Mesenchymal stem cell (in vitro differentiated cells and primary cell): ENCODE measurements at regions not wholly inside any gene's neighbourhood (a gene's known extent, or its start where the extent isn't known, plus 50 kb on each side); places are given as distances from the start of the nearest gene placed in this dataset.

Experiments used
- DNase-seq: peaks from one replicate; pipeline ENCODE4 v3.0.0-alpha.2; 2013
- H2AFZ ChIP-seq: one replicate; pipeline ENCODE4 v1.6.1; 2013; ENCODE audit warnings: low read depth, mild to moderate bottlenecking, control low read depth, inconsistent platforms, low read length, moderate library complexity
- H2AK5ac ChIP-seq: 2 replicates; pipeline ENCODE4 v1.6.1; 2013; ENCODE audit warnings: low read length, moderate library complexity, mild to moderate bottlenecking, inconsistent platforms; ENCODE audit not compliant: severe bottlenecking
- H2BK120ac ChIP-seq: one replicate; pipeline ENCODE4 v1.6.1; 2013; ENCODE audit warnings: low read depth, mild to moderate bottlenecking, inconsistent platforms, low read length, moderate library complexity
- H2BK12ac ChIP-seq, 2 experiments: one replicate each; pipeline ENCODE4 v1.6.1; 2013; ENCODE audit warnings: inconsistent platforms in 2 of 2, low read length in 2 of 2, mild to moderate bottlenecking in 2 of 2, moderate library complexity in 2 of 2, control low read depth in 1 of 2
- H2BK15ac ChIP-seq: one replicate; pipeline ENCODE4 v1.6.1; 2013; ENCODE audit warnings: mild to moderate bottlenecking, low read depth, inconsistent platforms; ENCODE audit not compliant: poor library complexity, severe bottlenecking
- H2BK5ac ChIP-seq: 2 replicates; pipeline ENCODE4 v1.6.1; 2013; ENCODE audit warnings: low read depth, mild to moderate bottlenecking, low read length, control low read depth, inconsistent platforms; ENCODE audit not compliant: poor library complexity, severe bottlenecking
- H3K14ac ChIP-seq, 2 experiments: one replicate each; pipeline ENCODE4 v1.6.1; 2013; ENCODE audit warnings: inconsistent platforms in 2 of 2, low read length in 2 of 2, control low read depth in 1 of 2, mild to moderate bottlenecking in 1 of 2, moderate library complexity in 1 of 2
- H3K18ac ChIP-seq, 2 experiments: one replicate each; pipeline ENCODE4 v1.6.1; 2013; ENCODE audit warnings: inconsistent platforms in 2 of 2, low read length in 2 of 2, control low read depth in 1 of 2, low read depth in 1 of 2, mild to moderate bottlenecking in 1 of 2
- H3K23ac ChIP-seq, 2 experiments: one replicate each; pipeline ENCODE4 v1.6.1; 2013; ENCODE audit warnings: inconsistent platforms in 2 of 2, low read length in 2 of 2, mild to moderate bottlenecking in 2 of 2, moderate library complexity in 2 of 2, control low read depth in 1 of 2
- H3K27ac ChIP-seq: 2 replicates; pipeline ENCODE4 v1.5.1; 2013; ENCODE audit warnings: mild to moderate bottlenecking, moderate library complexity, low read length, control low read depth, inconsistent platforms; ENCODE audit not compliant: poor library complexity, severe bottlenecking
- H3K27me3 ChIP-seq, 2 experiments: 2 replicates each; pipeline versions ENCODE4 v1.6.1 to v1.7.0; 2013; ENCODE audit warnings: low read length in 2 of 2, mild to moderate bottlenecking in 2 of 2, moderate library complexity in 2 of 2, control low read depth in 1 of 2, inconsistent platforms in 1 of 2; ENCODE audit not compliant: control insufficient read depth in 1 of 2, insufficient read depth in 1 of 2
- H3K36me3 ChIP-seq, 2 experiments: 2 replicates each; pipeline versions ENCODE4 v1.6.1 to v1.7.0; 2013; ENCODE audit warnings: low read length in 2 of 2, control low read depth in 1 of 2, inconsistent platforms in 1 of 2, low read depth in 1 of 2, mild to moderate bottlenecking in 1 of 2; ENCODE audit not compliant: insufficient read depth in 2 of 2, control insufficient read depth in 1 of 2
- H3K4ac ChIP-seq, 2 experiments: one replicate each; pipeline ENCODE4 v1.6.1; 2013; ENCODE audit warnings: inconsistent platforms in 2 of 2, low read length in 2 of 2, mild to moderate bottlenecking in 2 of 2, moderate library complexity in 2 of 2, control low read depth in 1 of 2, low read depth in 1 of 2
- H3K4me1 ChIP-seq: 2 replicates; pipeline ENCODE4 v1.6.1; 2013; ENCODE audit warnings: low read depth, low read length, control low read depth; ENCODE audit not compliant: control insufficient read depth, insufficient read depth
- H3K4me2 ChIP-seq: 2 replicates; pipeline ENCODE4 v1.6.1; 2013; ENCODE audit warnings: low read length, mild to moderate bottlenecking, inconsistent platforms; ENCODE audit not compliant: poor library complexity, severe bottlenecking
- H3K4me3 ChIP-seq, 2 experiments: 2 replicates each; pipeline versions ENCODE4 v1.5.1 to v1.7.0; 2013; ENCODE audit warnings: low read length in 2 of 2, mild to moderate bottlenecking in 2 of 2, control low read depth in 1 of 2, low read depth in 1 of 2; ENCODE audit not compliant: insufficient read depth in 1 of 2
- H3K79me1 ChIP-seq: replicated peaks from 2 replicates; pipeline ENCODE4 v1.6.1; 2013; ENCODE audit warnings: mild to moderate bottlenecking, control low read depth, low read length, inconsistent platforms; ENCODE audit not compliant: poor library complexity, severe bottlenecking
- H3K9ac ChIP-seq: 2 replicates; pipeline ENCODE4 v1.7.0; 2013; ENCODE audit warnings: mild to moderate bottlenecking, low read length, moderate library complexity
- H3K9me3 ChIP-seq: 2 replicates; pipeline ENCODE4 v1.7.0; 2013; ENCODE audit warnings: mild to moderate bottlenecking, low read length; ENCODE audit not compliant: control insufficient read depth
- H4K8ac ChIP-seq: one replicate; pipeline ENCODE4 v1.6.1; 2013; ENCODE audit warnings: inconsistent platforms, mild to moderate bottlenecking, low read length, moderate library complexity
- H4K91ac ChIP-seq: one replicate; pipeline ENCODE4 v1.6.1; 2013; ENCODE audit warnings: mild to moderate bottlenecking, low read length, inconsistent platforms
- WGBS: methylation state at CpG from one replicate; pipeline ENCODE4 v1.1.7; 2013; ENCODE audit warnings: mixed read lengths; 5-methylcytosine and 5-hydroxymethylcytosine counted together

DNA sequence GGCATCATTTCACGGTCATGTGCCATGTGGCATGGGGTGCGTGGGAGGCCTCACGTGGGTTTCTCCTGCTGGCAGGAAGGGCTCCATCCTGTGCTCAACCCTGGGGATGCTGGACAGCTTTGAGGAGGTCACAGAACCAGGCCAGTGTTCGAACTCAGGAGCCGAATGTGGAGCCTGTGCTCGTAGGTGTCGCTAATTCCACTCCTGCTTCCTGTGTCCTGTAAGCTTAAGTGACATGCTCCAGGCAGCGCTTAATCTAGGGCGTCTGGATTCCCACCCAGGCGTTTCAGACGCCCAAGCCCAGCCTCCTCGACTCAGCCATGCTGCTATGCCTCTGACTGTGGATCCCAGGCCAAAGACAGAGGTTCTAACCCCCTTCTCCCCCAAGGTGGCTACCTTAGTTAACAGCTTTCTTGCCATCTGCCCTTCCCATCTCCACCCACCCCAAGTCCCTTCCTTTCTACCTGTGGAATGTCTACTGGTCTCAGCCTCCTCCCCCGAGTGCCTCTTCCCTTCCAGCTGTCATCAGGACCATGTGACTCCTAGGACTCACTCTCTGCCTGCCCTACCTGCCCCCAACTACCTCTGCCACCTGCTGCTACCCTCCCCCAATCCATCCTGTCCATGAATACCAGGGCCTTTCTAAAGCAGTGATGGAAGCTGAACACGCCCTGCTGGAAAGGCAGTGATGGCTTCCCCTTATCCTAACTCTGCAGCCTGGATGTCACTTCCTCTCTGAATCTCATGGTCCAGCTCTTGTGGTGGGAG, 255.1 kb downstream of the CDH26 start:
- 76% methylated on average over 14 of the region's 14 CpGs for WGBS
- H3K14ac ChIP-seq, result no peak overlapping the region
- no peaks in the 10 kb centered on the region for H3K79me1 ChIP-seq

DNA sequence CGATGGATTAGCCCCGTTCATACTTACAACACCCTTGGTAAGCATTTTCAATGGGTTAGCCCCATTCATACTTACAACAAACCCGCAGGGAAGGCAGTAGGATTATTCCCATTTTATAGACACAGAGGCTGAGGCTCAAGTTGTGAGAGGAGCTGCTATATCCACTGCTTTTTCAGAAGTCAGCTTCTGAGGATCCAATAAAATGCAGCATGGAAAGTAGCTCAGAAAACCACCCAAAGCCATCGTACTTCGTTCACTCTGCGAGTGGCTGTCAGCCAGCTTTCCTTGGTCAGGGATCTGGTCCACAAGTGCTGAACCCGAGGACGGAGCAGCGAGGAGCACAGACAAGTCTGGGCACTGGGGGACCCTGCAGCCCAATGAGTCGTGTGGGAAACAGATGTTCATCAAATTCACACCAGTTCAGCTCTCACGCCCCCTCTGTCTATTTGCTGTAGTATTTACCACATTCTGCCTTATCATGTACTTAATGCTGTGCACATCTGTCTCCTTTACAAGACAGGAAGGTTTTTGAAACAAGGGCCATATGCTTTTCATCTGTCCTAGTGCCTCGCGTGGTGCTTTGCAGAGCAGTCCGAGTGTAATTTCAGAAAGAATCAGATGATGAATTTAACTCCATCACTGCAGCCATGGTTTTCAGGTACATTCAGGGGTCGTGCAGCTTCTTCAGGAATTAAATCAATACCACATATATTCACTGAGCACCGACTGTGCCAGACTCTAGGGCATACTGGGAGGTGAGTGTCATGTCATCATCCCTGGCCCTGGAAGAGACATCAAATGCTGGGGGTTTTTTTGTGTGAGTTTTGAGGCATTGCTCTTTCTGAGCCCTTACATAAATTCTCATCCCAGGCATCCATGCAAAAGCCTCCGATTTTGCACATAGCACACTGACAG, 256.9 kb downstream of the CDH26 start:
- Histone ChIP-seq H2BK15ac (no peak overlapping the region), H3K9ac (no peak overlapping the region), H3K4me1 (no peaks in the 10 kb centered on the region), H3K4me2 (no peak overlapping the region), H3K18ac (no peak overlapping the region), H3K9me3 (no peaks in the 10 kb centered on the region), H4K8ac (no peak overlapping the region), H3K4ac (no peak overlapping the region), H3K14ac (no peak overlapping the region), H3K27ac (no peak overlapping the region), H2BK5ac (no peak overlapping the region), H4K91ac (no peak overlapping the region), H3K79me1 (no peaks in the 10 kb centered on the region), H3K4me3 (no peak overlapping the region), H3K23ac (no peak overlapping the region), H3K27me3 (peaks cover 19 to 34% of the 10 kb centered on the region in 2 experiments), H2AK5ac (no peak overlapping the region), H2BK12ac (no peak overlapping the region), H2AFZ (no peak overlapping the region), H3K36me3 (no peaks in the 10 kb centered on the region), H2BK120ac (no peak overlapping the region)
- DNase-seq, result no peak
- 80% methylated on average over 15 of the region's 17 CpGs for WGBS

More for the DNA sequence above, 255.1 kb downstream of the CDH26 start:
- Histone ChIP-seq H2BK15ac (no peak overlapping the region), H3K18ac (no peak overlapping the region), H3K4me2 (no peak overlapping the region), H4K91ac (no peak overlapping the region), H3K27ac (no peak overlapping the region), H3K9me3 (no peaks in the 10 kb centered on the region), H2BK5ac (no peak overlapping the region), H3K4me1 (no peaks in the 10 kb centered on the region), H3K23ac (no peak overlapping the region), H2AFZ (no peak overlapping the region), H2BK12ac (no peak overlapping the region), H2AK5ac (no peak overlapping the region), H3K4ac (no peak overlapping the region), H3K27me3 (peaks cover 25 to 31% of the 10 kb centered on the region in 2 experiments), H3K36me3 (no peaks in the 10 kb centered on the region), H3K9ac (no peak overlapping the region), H2BK120ac (no peak overlapping the region), H3K4me3 (no peak overlapping the region), H4K8ac (no peak overlapping the region)
- no peak for DNase-seq

DNA sequence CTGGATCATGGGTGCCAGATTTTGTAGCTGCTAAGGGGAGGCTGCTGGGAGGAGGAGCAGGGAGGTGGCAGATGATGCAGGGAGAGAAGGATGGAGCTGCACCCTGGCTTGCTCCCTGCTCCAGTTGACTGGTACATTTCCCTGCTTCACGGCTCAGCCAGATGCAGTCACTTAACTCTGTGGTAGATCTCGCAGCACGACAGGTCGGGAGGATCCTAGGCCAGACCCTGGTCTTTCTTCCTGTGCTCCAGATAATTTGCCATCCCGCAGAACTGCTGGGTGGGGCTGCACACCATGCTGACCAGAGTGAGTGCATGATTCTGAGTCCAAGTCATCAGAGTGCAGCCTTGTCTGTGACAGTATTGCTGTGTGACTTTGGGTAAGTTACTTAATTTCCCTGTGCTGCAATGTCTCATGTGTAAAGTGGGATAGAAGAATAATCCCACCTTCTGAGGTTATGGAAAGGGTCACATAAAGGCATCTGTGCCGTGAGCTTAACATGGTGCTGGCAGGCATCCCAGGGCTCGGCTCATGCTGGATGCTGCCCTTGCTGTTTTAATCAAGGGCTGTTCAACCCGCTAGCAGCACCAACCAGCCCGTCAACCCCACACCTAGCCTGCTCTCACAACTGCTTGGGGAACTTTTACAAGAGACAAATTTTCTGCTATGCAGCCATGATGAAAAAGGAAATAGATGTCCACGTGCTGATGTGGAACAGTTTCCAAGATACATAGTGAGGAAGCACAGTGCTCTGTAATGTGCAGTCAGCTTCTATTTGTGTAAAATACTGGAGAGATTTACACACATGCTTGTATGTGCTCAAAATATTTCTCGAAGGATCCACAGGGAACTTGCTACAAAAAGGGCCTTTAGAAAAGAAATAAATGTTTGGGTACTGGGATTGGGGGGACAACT, 257.9 kb downstream of the CDH26 start:
- 72% methylated on average over 11 of the region's 11 CpGs for WGBS

More for the DNA sequence above, 257.9 kb downstream of the CDH26 start:
- Histone ChIP-seq H4K8ac (no peak overlapping the region), H2BK5ac (no peak overlapping the region), H3K4me3 (no peak overlapping the region), H2BK120ac (no peak overlapping the region), H2AK5ac (no peak overlapping the region), H3K23ac (no peak overlapping the region), H3K9ac (no peak overlapping the region), H2BK12ac (no peak overlapping the region), H3K18ac (no peak overlapping the region), H2AFZ (no peak overlapping the region), H4K91ac (no peak overlapping the region), H3K27ac (no peak overlapping the region), H3K14ac (no peak overlapping the region), H3K27me3 (peaks cover 16 to 43% of the 10 kb centered on the region in 2 experiments), H2BK15ac (no peak overlapping the region), H3K79me1 (no peaks in the 10 kb centered on the region), H3K9me3 (no peaks in the 10 kb centered on the region), H3K4me1 (no peaks in the 10 kb centered on the region), H3K36me3 (no peaks in the 10 kb centered on the region), H3K4ac (no peak overlapping the region), H3K4me2 (no peak overlapping the region)
- DNase-seq, result no peak
